Astrocyte (in vitro differentiated cells and primary cell): ENCODE measurements at regions not wholly inside any gene's neighbourhood (a gene's known extent, or its start where the extent isn't known, plus 50 kb on each side); places are given as distances from the start of the nearest gene placed in this dataset.

ENCODE experiments used
- DNase-seq: peaks from one replicate; pipeline ENCODE4 v3.0.0-alpha.2; 2010; ENCODE audit warnings: low read depth
- FAIRE-seq: peaks from 2 replicates; lab custom pipeline; 2011; peaks lifted over from hg19 to GRCh38; lab: Jason Lieb, UNC
- H2AFZ ChIP-seq: 2 replicates; pipeline ENCODE4 v1.6.0; 2012; ENCODE audit warnings: low read depth, low read length, inconsistent platforms
- H3K27ac ChIP-seq: 2 replicates; pipeline ENCODE4 v1.5.1; 2011; ENCODE audit warnings: low read depth, low read length, inconsistent platforms
- H3K27me3 ChIP-seq: 2 replicates; pipeline ENCODE4 v1.6.0; 2011; ENCODE audit warnings: low read length, inconsistent platforms; ENCODE audit not compliant: insufficient read depth
- H3K36me3 ChIP-seq: 2 replicates; pipeline ENCODE4 v1.5.1; 2011; ENCODE audit warnings: low read length, inconsistent platforms; ENCODE audit not compliant: insufficient read depth
- H3K4me1 ChIP-seq: 2 replicates; pipeline ENCODE4 v1.5.1; 2011; ENCODE audit warnings: low read length, inconsistent platforms; ENCODE audit not compliant: insufficient read depth
- H3K4me2 ChIP-seq: 2 replicates; pipeline ENCODE4 v1.6.0; 2012; ENCODE audit warnings: low read length, inconsistent platforms
- H3K4me3 ChIP-seq: 2 replicates; pipeline ENCODE4 v1.5.1; 2011; ENCODE audit warnings: low read depth, mild to moderate bottlenecking, low read length, inconsistent platforms; ENCODE audit not compliant: insufficient read depth
- H3K79me2 ChIP-seq: 2 replicates; pipeline ENCODE4 v1.6.0; 2012; ENCODE audit warnings: mild to moderate bottlenecking, low read length, inconsistent platforms; ENCODE audit not compliant: insufficient read depth
- H3K9ac ChIP-seq: 2 replicates; pipeline ENCODE4 v1.6.0; 2012; ENCODE audit warnings: mild to moderate bottlenecking, low read length, inconsistent platforms
- H3K9me3 ChIP-seq: 2 replicates; pipeline ENCODE4 v1.5.1; 2012; ENCODE audit warnings: low read depth, mild to moderate bottlenecking, low read length, inconsistent platforms; ENCODE audit not compliant: insufficient read depth
- H4K20me1 ChIP-seq: 2 replicates; pipeline ENCODE4 v1.6.0; 2012; ENCODE audit warnings: low read length, inconsistent platforms; ENCODE audit not compliant: insufficient read depth
- H3K27ac Mint-ChIP-seq: one replicate; pipeline ENCODE4 v1.8.0; 2021; ENCODE audit warnings: mild to moderate bottlenecking, mixed read lengths; ENCODE audit not compliant: unreplicated experiment
- H3K27me3 Mint-ChIP-seq: one replicate; pipeline ENCODE4 v1.8.0; 2021; ENCODE audit warnings: low read depth, mixed read lengths; ENCODE audit not compliant: unreplicated experiment
- H3K36me3 Mint-ChIP-seq: one replicate; pipeline ENCODE4 v1.8.0; 2021; ENCODE audit warnings: low read depth, mixed read lengths; ENCODE audit not compliant: unreplicated experiment
- H3K4me1 Mint-ChIP-seq: one replicate; pipeline ENCODE4 v1.8.0; 2021; ENCODE audit warnings: low read depth, mixed read lengths; ENCODE audit not compliant: unreplicated experiment
- H3K4me3 Mint-ChIP-seq: one replicate; pipeline ENCODE4 v1.8.0; 2021; ENCODE audit warnings: mild to moderate bottlenecking, moderate library complexity, mixed read lengths; ENCODE audit not compliant: unreplicated experiment
- H3K9me3 Mint-ChIP-seq: one replicate; pipeline ENCODE4 v1.8.0; 2021; ENCODE audit warnings: mild to moderate bottlenecking, mixed read lengths; ENCODE audit not compliant: unreplicated experiment
- CTCF ChIP-seq: IDR thresholded peaks from 2 replicates; pipeline ENCODE4 v1.5.1; 2011; ENCODE audit warnings: low read depth, mild to moderate bottlenecking, inconsistent platforms, low read length, moderate library complexity; ENCODE audit not compliant: insufficient read depth
- EZH2 ChIP-seq: IDR thresholded peaks from 2 replicates; pipeline ENCODE4 v1.6.1; 2012; ENCODE audit warnings: mild to moderate bottlenecking, low read length, inconsistent platforms; ENCODE audit not compliant: insufficient read depth

GRCh38 chr13:111051041-111051725 lies 63.9 kb upstream of the ARHGEF7 start:
- Histone ChIP-seq H3K9ac (no peak overlapping the region), H3K79me2 (no peaks in the 10 kb centered on the region), H2AFZ (no peak overlapping the region), H4K20me1 (no peaks in the 10 kb centered on the region), H3K4me2 (no peak overlapping the region), H3K4me1 (no peaks in the 10 kb centered on the region), H3K27me3 (no peaks in the 10 kb centered on the region), H3K4me3 (no peak overlapping the region), H3K36me3 (no peaks in the 10 kb centered on the region), H3K9me3 (no peaks in the 10 kb centered on the region), H3K27ac (no peak overlapping the region)
- Mint-ChIP-seq H3K4me1 (no peaks in the 10 kb centered on the region), H3K36me3 (peaks cover 2% of the 10 kb centered on the region), H3K9me3 (peaks cover 4% of the 10 kb centered on the region), H3K4me3 (no peak overlapping the region), H3K27me3 (no peaks in the 10 kb centered on the region), H3K27ac (no peak overlapping the region)
- DNase-seq (no peak), FAIRE-seq (no peak)
- TF ChIP-seq CTCF (no peak), EZH2 (no peak)

- H3K4me3 ChIP-seq = no peak overlapping the region
- H2AFZ ChIP-seq = no peak overlapping the region
- Mint-ChIP-seq H3K9me3 (peaks cover 4% of the 10 kb centered on the region), H3K4me3 (no peak overlapping the region), H3K36me3 (peaks cover 2% of the 10 kb centered on the region), H3K4me1 (no peaks in the 10 kb centered on the region), H3K27me3 (no peaks in the 10 kb centered on the region), H3K27ac (no peak overlapping the region)
- H3K27ac ChIP-seq = no peak overlapping the region
- H3K27me3 ChIP-seq = no peaks in the 10 kb centered on the region
- no peak overlapping the region for H3K4me2 ChIP-seq
- no peaks in the 10 kb centered on the region for H3K36me3 ChIP-seq
- DNase-seq (no peak), FAIRE-seq (no peak)
- H4K20me1 ChIP-seq = no peaks in the 10 kb centered on the region
- no peaks in the 10 kb centered on the region for H3K79me2 ChIP-seq
- no peak overlapping the region for H3K9ac ChIP-seq
- H3K9me3 ChIP-seq = no peaks in the 10 kb centered on the region
- no peak for TF ChIP-seq CTCF
- H3K4me1 ChIP-seq = no peaks in the 10 kb centered on the region
Observed at GRCh38 chr13:111050539-111050879, 64.6 kb upstream of the ARHGEF7 start.

- Histone ChIP-seq H3K36me3 (no peaks in the 10 kb centered on the region), H3K4me2 (no peak overlapping the region), H3K79me2 (no peaks in the 10 kb centered on the region), H3K9me3 (no peaks in the 10 kb centered on the region), H4K20me1 (no peaks in the 10 kb centered on the region), H3K4me1 (no peaks in the 10 kb centered on the region), H3K4me3 (no peak overlapping the region), H3K27me3 (no peaks in the 10 kb centered on the region), H2AFZ (no peak overlapping the region), H3K27ac (no peak overlapping the region), H3K9ac (no peak overlapping the region)
- Mint-ChIP-seq H3K9me3 (peaks cover 4% of the 10 kb centered on the region), H3K4me1 (no peaks in the 10 kb centered on the region), H3K27ac (no peak overlapping the region), H3K4me3 (no peak overlapping the region), H3K27me3 (no peaks in the 10 kb centered on the region), H3K36me3 (peaks cover 2% of the 10 kb centered on the region)
- DNase-seq (no peak), FAIRE-seq (no peak)
- TF ChIP-seq CTCF = peak; percentile 42
- no peak for TF ChIP-seq EZH2
Observed at GRCh38 chr13:111049791-111050538, 65.1 kb upstream of the ARHGEF7 start.
